AG04449 (cell line): ENCODE measurements at regions not wholly inside any gene's neighbourhood (a gene's known extent, or its start where the extent isn't known, plus 50 kb on each side); places are given as distances from the start of the nearest gene placed in this dataset.
"Not testable (repeated sequence)": the region's sequence is repeated elsewhere in the genome, so short reads cannot be mapped to it uniquely, and the experiment has no call there.

ENCODE experiments used
- CTCF ChIA-PET: fragments of 350-600 bp; formaldehyde crosslinking; extraction: SDS; loops from one replicate; lab custom pipeline; 2021; ENCODE audit warnings: antibody characterized with exemption; lab: Yijun Ruan, JAX
- POLR2A ChIA-PET: fragments of 400-600, 350-600 bp; formaldehyde crosslinking; extraction: SDS; loops from one replicate; lab custom pipeline; 2020; ENCODE audit warnings: antibody characterized with exemption, inconsistent platforms; lab: Yijun Ruan, JAX
- DNase-seq: peaks from one replicate; pipeline ENCODE4 v3.0.0-alpha.2; 2010; ENCODE audit warnings: low read depth, low spot score
- H3K4me3 ChIP-seq: 2 replicates; pipeline ENCODE4 v1.5.1; 2011; ENCODE audit warnings: low read depth, mild to moderate bottlenecking, control low read depth, low read length
- TF ChIP-seq, protein P1 (sequence below): IDR thresholded peaks from one replicate; pipeline ENCODE4 v1.5.1; 2011; ENCODE audit warnings: mild to moderate bottlenecking, moderate library complexity, low read length, control low read depth, inconsistent platforms; ENCODE audit not compliant: insufficient read depth; ENCODE audit errors: missing control alignments

DNA sequence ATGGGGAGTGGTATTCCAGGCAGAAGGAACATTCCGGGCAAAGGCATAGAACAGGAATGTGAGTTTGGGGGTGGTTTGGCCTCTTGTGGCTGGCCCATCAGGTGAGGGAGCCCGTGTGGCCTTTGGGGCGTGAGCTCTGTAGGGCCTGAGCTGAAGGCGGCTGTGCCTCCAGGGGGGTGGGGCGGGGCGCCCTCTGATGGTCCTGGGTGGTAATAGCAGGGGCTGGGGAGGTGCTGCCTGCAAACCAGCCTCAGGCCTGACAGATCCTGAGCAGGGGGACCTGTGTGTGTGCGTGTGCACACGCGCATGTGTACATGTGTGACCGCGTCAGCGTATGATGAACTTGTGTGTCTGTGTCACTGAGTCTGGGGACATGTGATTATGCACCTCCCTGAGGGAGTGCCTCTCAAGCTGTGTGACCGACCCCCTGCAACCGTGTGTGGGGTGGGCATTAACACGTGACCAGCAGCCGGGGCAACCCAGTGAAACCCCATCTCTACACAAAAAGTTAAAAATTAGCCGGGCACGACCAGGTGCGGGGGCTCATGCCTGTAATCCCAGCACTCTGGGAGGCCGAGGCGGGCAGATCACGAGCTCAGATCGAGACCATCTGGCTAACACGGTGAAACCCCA is 177.1 kb downstream of the TBC1D2B start:
- DNase-seq, H3K4me3 ChIP-seq, POLR2A ChIA-PET: not testable (repeated sequence)
- TF ChIP-seq, protein P1, sequence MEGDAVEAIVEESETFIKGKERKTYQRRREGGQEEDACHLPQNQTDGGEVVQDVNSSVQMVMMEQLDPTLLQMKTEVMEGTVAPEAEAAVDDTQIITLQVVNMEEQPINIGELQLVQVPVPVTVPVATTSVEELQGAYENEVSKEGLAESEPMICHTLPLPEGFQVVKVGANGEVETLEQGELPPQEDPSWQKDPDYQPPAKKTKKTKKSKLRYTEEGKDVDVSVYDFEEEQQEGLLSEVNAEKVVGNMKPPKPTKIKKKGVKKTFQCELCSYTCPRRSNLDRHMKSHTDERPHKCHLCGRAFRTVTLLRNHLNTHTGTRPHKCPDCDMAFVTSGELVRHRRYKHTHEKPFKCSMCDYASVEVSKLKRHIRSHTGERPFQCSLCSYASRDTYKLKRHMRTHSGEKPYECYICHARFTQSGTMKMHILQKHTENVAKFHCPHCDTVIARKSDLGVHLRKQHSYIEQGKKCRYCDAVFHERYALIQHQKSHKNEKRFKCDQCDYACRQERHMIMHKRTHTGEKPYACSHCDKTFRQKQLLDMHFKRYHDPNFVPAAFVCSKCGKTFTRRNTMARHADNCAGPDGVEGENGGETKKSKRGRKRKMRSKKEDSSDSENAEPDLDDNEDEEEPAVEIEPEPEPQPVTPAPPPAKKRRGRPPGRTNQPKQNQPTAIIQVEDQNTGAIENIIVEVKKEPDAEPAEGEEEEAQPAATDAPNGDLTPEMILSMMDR: peak; percentile 60
- CTCF ChIA-PET: interaction anchor here (0.9 to 3.7 kb wide), 9 partner anchors 8 to 200 kb away, joined by 3 to 24 read pairs (median 6); no protein-coding TSS in a partner anchor

DNA sequence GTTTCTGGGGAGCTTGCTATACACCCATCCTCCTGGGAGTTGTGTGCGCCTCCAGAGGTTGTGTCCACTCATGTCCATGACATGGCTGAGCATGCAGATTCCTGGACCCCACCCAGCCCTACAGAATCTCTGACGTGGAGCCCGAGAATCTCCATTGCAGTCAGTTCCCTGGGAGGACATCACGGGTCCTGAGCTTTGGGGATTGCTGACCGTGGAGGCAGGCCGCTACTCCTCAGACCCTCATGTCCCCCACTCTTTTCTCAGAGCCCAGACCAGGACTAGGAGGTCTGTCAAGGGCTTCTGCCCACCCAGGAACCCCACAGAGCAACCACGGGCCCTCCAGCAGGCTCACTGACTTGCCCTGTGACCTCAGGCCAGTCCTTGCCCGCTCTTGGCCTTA is 177.7 kb downstream of the TBC1D2B start:
- H3K4me3 ChIP-seq, POLR2A ChIA-PET, DNase-seq: not testable (repeated sequence)
- CTCF ChIA-PET: interaction anchor here (0.9 to 3.7 kb wide), 7 partner anchors 10 to 200 kb away, joined by 3 to 24 read pairs (median 6); no protein-coding TSS in a partner anchor

DNA sequence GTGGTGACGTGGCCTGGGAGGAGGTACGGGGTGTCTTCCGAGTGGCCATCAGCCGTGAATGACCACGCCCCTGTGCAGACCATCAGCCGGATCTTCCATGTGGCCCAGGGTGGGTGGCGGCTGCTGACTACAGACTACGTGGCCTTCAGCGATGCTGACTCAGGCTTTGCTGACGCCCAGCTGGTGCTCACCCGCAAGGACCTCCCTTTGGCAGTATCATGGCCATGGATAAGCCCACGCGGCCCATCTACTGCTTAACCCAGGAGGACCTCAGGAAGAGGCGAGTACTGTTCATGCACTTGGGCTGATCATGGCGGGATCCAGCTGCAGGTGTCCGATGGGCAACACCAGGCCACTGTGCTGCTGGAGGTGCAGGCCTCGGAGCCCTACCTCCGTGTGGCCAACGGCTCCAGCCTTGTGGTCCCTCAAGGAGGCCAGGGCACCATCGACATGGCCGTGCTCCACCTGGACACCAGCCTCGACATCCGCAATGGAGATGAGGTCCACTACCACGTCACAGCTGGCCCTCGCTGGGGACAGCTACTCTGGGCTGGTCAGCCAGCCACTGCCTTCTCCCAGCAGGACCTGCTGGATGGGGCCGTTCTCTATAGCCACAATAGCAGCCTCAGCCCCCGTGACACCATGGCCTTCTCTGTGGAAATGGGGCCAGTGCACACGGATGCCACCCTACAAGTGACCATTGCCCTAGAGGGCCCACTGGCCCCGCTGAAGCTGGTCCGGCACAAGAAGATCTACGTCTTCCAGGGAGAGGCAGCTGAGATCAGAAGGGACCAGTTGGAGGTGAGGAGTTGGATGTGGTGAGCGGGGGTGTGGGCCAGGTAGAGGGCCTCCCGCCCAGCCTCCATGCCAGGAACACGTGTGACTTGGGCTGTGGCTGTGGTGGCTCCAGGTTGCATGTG is 178.4 kb downstream of the TBC1D2B start:
- CTCF ChIA-PET: interaction anchor here (2.2 to 3.5 kb wide), 3 partner anchors 11 to 24 kb away, joined by 4 to 24 read pairs (median 6); no protein-coding TSS in a partner anchor
- TF ChIP-seq, protein P1: no peak
- no peak overlapping the region for H3K4me3 ChIP-seq
- no peak for DNase-seq
- POLR2A ChIA-PET: no interaction called here

DNA sequence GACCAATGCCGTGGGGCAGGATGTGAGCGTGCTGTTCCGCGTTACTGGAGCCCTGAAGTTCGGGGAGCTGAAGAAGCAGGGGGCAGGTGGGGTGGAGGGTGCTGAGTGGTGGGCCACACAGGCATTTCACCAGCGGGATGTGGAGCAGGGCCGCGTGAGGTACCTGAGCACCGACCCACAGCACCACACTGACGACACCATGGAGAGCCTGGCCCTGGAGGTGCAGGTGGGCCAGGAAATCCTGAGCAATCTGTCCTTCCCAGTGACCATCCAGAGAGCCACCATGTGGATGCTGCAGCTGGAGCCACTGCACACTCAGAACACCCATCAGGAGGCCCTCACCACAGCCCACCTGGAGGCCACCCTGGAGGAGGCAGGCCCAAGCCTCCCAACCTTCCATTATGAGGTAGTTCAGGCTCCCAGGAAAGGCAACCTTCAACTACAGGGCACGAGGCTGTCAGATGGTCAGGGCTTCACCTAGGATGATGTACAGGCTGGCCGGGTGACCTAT is 179.6 kb downstream of the TBC1D2B start:
- no peak overlapping the region for H3K4me3 ChIP-seq
- no peak for DNase-seq
- TF ChIP-seq, protein P1: no peak
- ChIA-PET CTCF (interaction anchor here (0.7 kb wide), 1 partner anchor 11 kb away, joined by 5 read pairs; no protein-coding TSS in a partner anchor), POLR2A (no interaction called here)

DNA sequence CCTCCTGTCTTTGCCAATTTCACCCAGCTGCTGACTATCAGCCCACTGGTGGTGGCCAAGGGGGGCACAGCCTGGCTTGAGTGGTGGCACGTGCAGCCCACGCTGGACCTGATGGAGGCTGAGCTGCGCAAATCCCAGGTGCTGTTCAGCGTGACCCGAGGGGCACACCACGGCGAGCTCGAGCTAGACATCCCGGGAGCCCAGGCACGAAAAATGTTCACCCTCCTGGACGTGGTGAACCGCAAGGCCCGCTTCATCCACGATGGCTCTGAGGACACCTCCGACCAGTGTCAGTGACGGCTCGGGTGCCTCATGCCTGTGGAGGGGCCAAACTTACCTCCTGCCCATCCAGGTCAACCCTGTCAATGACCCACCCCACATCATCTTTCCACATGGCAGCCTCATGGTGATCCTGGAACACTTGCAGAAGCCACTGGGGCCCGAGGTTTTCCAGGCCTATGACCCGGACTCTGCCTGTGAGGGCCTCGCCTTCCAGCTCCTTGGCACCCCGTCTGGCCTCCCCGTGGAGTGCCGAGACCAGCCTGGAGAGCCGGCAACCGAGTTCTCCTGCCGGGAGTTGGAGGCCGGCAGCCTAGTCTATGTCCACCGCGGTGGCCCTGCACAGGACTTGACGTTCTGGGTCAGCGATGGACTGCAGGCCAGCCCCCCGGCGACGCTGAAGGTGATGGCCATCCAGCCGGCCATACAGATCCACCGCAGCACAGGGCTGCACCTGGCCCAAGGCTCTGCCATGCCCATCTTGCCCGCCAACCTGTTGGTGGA is 180.2 kb downstream of the TBC1D2B start:
- CTCF ChIA-PET: interaction anchor here (0.7 kb wide), 1 partner anchor 12 kb away, joined by 5 read pairs; no protein-coding TSS in a partner anchor
- H3K4me3 ChIP-seq, POLR2A ChIA-PET, DNase-seq: not testable (repeated sequence)

DNA sequence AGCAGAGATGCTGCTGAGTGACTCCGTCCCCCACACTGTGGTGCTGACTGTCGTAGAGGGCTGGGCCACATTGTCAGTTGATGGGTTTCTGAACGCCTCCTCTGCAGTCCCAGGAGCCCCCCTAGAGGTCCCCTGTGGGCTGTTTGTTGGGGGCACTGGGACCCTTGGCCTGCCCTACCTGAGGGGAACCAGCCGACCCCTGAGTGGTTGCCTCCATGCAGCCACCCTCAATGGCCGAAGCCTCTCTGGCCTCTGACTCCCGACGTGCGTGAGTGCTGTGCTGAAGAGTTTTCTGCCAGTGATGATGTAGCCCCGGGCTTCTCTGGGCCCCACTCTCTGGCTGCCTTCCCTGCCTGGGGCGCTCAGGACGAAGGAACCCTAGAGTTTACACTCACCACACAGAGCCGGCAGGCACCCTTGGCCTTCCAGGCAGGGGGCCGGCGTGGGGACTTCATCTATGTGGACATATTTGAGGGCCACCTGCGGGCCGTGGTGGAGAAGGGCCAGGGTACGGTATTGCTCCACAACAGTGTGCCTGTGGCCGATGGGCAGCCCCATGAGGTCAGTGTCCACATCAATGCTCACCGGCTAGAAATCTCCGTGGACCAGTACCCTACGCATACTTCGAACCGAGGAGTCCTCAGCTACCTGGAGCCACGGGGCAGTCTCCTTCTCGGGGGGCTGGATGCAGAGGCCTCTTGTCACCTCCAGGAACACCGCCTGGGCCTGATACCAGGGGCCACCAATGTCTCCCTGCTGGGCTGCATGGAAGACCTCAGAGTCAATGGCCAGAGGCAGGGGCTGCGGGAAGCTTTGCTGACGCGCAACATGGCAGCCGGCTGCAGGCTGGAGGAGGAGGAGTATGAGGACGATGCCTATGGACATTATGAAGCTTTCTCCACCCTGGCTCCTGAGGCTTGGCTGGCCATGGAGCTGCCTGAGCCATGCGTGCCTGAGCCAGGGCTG is 181.1 kb downstream of the TBC1D2B start:
- CTCF ChIA-PET, POLR2A ChIA-PET, H3K4me3 ChIP-seq, DNase-seq: not testable (repeated sequence)
